GM19372 (cell line): ENCODE measurements at regions not wholly inside any gene's neighbourhood (a gene's known extent, or its start where the extent isn't known, plus 50 kb on each side); places are given as distances from the start of the nearest gene placed in this dataset.
"Not testable (repeated sequence)": the region's sequence is repeated elsewhere in the genome, so short reads cannot be mapped to it uniquely, and the experiment has no call there.

Source experiments
- ATAC-seq: cut with Tn5 transposase; IDR thresholded peaks from one replicate; pipeline ENCODE4 v1.9.1; 2021; ENCODE audit warnings: mild to moderate bottlenecking, low read depth, moderate library complexity; ENCODE audit not compliant: unreplicated experiment

GRCh38 chr3:177640319-177640965 lies 443.2 kb upstream of the TBL1XR1 start:
- ATAC-seq, result no peak

DNA sequence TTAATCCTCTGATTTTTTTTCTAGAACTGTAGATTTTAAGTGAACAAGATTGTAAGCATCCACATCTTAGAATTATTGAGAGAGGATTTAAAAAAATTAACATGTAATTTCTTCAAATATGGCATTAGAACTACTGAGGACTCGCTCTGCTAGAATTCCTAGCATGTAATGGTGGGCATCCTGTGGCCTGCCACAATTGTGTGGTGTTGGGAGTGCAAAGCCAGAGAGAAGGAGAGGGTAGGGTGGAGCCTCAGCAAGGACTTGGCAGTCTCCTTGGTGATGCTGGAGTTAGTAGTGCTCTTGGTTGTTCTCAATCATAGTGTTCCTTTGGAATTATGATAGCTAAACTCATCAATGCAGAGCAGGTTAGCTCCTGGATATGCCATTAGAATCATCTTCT lies 443.9 kb upstream of the TBL1XR1 start:
- no peak for ATAC-seq

- no peak for ATAC-seq
Observed at GRCh38 chr3:177642042-177642803, 444.9 kb upstream of the TBL1XR1 start.

GRCh38 chr3:177642804-177643125 lies 445.5 kb upstream of the TBL1XR1 start:
- no peak for ATAC-seq

GRCh38 chr3:177646749-177647148 lies 449.5 kb upstream of the TBL1XR1 start:
- ATAC-seq, result peak; percentile 67

DNA sequence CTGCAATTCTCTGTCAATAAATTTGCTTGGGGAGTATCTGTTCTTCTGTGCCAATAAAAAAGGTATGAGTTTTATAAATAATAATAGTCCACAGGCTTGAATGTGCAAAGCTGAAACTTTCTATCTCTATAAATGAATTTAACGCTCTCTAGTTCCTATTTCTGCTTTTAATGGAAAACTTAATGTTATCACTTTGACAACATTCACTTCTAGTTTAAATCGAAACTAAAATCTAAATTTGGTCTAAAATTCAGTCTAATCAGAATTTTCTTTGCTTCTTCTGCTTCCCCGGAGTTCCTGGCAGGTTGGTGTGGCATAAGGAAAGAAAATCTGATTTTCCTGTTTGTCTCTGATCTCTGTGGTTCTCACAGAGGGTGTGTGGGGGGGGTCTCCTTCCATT lies 450.1 kb upstream of the TBL1XR1 start:
- peak; percentile 10 for ATAC-seq

DNA sequence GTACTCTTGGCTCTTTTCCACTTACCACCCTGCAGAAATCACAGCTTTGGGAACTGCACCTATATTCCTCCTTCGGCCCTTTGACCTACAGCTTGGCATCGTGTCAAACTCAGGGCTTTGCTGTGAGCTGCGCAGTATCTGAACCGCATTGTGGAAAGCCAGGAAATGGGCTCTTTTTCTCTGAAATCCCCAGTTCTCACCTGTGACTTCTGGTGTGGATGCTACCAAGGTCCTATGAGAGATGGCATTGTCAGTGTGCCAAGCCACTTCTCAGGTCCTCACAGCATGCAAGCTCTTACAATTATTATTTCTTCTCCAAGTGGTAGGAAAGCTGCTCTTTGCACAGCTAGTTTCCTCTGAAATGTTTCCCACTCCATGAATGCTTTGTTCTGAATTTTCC lies 450.6 kb upstream of the TBL1XR1 start:
- ATAC-seq, result no peak

GRCh38 chr3:177652556-177653291 lies 455.4 kb upstream of the TBL1XR1 start:
- no peak for ATAC-seq

GRCh38 chr3:177657243-177657642 lies 460.0 kb upstream of the TBL1XR1 start:
- no peak for ATAC-seq

DNA sequence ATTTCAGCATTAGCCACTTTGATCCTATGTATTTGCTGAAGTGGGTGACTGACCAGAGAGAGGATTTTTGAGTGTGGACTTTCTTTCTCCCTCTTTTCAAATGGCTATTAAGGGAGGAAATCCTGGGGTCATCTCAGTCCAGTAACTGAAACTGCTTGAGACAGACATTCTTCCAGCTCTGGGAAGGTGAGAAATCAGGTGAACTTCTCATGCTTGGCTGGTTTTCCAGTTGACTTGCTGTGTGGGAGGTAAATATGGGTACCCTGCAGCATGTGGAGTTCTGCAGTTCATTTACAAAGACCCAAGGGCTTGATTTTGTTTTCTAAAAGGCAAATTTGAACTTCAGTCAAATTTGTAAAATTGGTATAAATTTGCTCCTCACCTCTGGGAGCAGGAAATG lies 461.1 kb upstream of the TBL1XR1 start:
- no peak for ATAC-seq

DNA sequence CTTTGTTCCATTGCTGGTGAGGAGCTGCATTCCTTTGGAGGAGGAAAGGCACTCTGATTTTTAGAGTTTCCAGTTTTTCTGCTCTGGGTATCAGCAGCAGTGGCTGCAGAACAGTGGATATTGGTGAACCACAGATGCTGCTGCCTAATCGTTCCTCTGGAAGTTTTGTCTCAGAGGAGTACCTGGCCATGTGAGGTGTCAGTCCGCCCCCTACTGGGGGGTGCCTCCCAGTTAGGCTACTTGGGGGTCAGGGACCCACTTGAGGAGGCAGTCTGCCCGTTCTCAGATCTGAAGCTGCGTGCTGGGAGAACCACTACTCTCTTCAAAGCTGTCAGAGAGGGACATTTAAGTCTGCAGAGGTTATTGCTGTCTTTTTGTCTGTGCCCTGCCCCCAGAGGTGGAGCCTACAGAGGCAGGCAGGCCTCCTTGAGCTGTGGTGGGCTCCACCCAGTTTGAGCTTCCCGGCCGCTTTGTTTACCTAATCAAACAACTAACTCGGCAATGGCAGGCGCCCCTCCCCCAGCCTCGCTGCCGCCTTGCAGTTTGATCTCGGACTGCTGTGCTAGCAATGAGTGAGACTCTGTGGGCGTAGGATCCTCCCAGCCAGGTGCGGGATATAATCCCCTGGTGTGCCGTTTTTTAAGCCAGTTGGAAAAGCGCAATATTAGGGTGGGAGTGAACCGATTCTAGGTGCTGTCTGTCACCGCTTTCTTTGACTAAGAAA lies 467.3 kb upstream of the TBL1XR1 start:
- not testable (repeated sequence) for ATAC-seq

- no peak for ATAC-seq
Observed at GRCh38 chr3:177665122-177665808, 468.0 kb upstream of the TBL1XR1 start.

- ATAC-seq, result no peak
Observed at GRCh38 chr3:177672252-177672911, 475.1 kb upstream of the TBL1XR1 start.

- no peak for ATAC-seq
Observed at GRCh38 chr3:177673112-177673914, 476.0 kb upstream of the TBL1XR1 start.

DNA sequence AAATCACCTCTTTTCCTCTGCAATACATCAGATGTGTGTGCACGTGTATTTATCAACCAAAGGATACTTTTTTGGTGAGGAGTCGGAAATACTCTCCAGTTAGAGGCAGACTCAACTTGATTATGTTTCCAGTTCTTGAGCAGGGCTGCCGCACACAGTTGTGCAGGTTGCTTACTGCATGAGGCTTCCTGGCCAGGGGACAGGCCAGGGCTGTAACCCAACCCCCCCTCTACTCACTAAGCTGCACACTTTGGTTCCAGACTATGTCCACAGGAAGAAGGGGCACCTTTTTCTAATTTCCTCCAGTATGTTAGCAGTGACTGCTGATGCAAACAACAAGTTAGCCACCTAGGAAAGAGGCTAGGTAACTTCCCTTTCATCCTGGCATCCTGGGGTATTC lies 476.9 kb upstream of the TBL1XR1 start:
- no peak for ATAC-seq

GRCh38 chr3:177676148-177676547 lies 478.9 kb upstream of the TBL1XR1 start:
- no peak for ATAC-seq

GRCh38 chr3:177676947-177677587 lies 479.8 kb upstream of the TBL1XR1 start:
- ATAC-seq, result no peak

DNA sequence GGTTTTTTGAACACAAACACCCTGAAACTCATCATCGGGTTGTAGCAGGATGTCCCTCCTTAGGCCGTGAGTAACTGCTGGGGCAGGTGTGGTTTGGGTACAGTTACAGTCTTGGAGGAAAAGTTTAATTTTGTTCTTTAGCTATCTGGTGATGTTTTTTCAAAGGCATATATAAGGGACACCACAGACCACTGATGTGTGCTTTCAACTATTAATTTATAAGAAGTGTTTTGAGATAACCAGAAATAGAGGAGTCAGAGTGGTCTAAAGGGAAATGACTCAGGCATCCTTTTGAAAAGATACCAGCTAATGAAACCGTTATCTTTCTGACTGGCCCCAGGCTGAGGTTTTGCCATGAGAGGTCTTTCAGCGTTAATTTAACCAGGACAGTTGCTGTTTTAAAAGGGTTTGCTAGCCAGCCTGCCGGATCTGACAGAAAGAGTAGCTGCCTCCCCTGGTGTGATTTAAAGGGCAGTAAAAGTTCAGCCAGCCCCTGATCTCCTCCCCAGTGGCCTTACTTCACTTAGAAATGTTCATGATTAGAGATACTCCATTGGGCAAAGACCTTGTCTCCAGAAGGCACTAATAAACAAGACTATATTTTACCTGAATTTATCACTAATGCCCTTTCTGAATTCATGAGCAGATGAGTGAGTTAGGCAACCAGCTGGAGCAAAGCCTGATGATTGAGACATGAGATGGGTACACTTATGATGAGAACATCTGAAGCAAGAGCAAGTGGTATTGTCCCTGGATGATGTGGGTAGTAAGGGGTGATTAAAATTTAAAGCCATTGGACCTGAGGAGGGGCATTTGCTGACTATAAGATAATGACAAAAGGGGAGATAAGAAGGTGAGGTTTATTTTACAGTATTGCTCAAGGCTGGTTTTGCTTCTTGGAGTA lies 482.5 kb upstream of the TBL1XR1 start:
- ATAC-seq, result no peak
